WTC11 (cell line): ENCODE measurements at regions not wholly inside any gene's neighbourhood (a gene's known extent, or its start where the extent isn't known, plus 50 kb on each side); places are given as distances from the start of the nearest gene placed in this dataset.

Source experiments
- ATAC-seq: fragments of 200-7000 bp; cut with Tn5 transposase; 2 replicates; pipeline ENCODE4 v1.10.0; 2021; ENCODE audit warnings: mild to moderate bottlenecking, moderate library complexity
- CTCF ChIA-PET: fragments of 300-600 bp; sonication (Branson Sonifier 250); formaldehyde crosslinking; loops from one replicate; lab custom pipeline; 2021; ENCODE audit warnings: antibody characterized with exemption; lab: Charles Lee
- POLR2A ChIA-PET: fragments of 350-600 bp; sonication (Branson Sonifier 250); formaldehyde crosslinking; loops from one replicate; lab custom pipeline; 2021; ENCODE audit warnings: antibody characterized with exemption; lab: Charles Lee
- DNase-seq: peaks from one replicate; pipeline ENCODE4 v3.0.0; 2021; ENCODE audit warnings: low spot score
- H3K27ac Mint-ChIP-seq: 2 replicates; pipeline ENCODE4 v1.8.0; 2021; ENCODE audit warnings: mixed read lengths
- H3K27me3 Mint-ChIP-seq: 2 replicates; pipeline ENCODE4 v1.8.0; 2021; ENCODE audit warnings: low read depth, mild to moderate bottlenecking, moderate library complexity, mixed read lengths
- H3K36me3 Mint-ChIP-seq: 2 replicates; pipeline ENCODE4 v1.8.0; 2021; ENCODE audit warnings: mixed read lengths
- H3K4me1 Mint-ChIP-seq: 2 replicates; pipeline ENCODE4 v1.8.0; 2022; ENCODE audit warnings: mixed read lengths
- H3K4me3 Mint-ChIP-seq: 2 replicates; pipeline ENCODE4 v1.8.0; 2021; ENCODE audit warnings: mild to moderate bottlenecking, moderate library complexity, mixed read lengths
- H3K9me3 Mint-ChIP-seq: 2 replicates; pipeline ENCODE4 v1.8.0; 2021; ENCODE audit warnings: mixed read lengths
- ARID4B ChIP-seq: sonication (generic); formaldehyde crosslinking; IDR thresholded peaks from 2 replicates; pipeline ENCODE4 v1.8.0; 2023; ENCODE audit warnings: missing genetic modification reagents, mild to moderate bottlenecking, borderline replicate concordance
- ETV6 ChIP-seq: sonication (generic); formaldehyde crosslinking; IDR thresholded peaks from 2 replicates; pipeline ENCODE4 v1.8.1; 2022; ENCODE audit warnings: mild to moderate bottlenecking, missing genetic modification reagents
- GRHL2 ChIP-seq: fragments of 250-450 bp; sonication (Bioruptor Pico); IDR thresholded peaks from 2 replicates; pipeline ENCODE4 v1.8.0; 2022; ENCODE audit warnings: mild to moderate bottlenecking, moderate library complexity; ENCODE audit not compliant: insufficient replicate concordance, severe bottlenecking
- GTF2I ChIP-seq: fragments of 250-450 bp; sonication (Bioruptor Pico); conservative IDR thresholded peaks from 2 replicates; pipeline ENCODE4 v1.4.0; 2021; ENCODE audit warnings: mild to moderate bottlenecking
- PRDM15 ChIP-seq: sonication (generic); formaldehyde crosslinking; IDR thresholded peaks from 2 replicates; pipeline ENCODE4 v1.8.0; 2022; ENCODE audit warnings: missing genetic modification reagents
- RORB ChIP-seq: fragments of 250-450 bp; sonication (Bioruptor Pico); IDR thresholded peaks from 2 replicates; pipeline ENCODE4 v1.9.0; 2021; ENCODE audit warnings: mild to moderate bottlenecking
- ZBTB21 ChIP-seq: sonication (generic); formaldehyde crosslinking; IDR thresholded peaks from 2 replicates; pipeline ENCODE4 v1.8.1; 2023; ENCODE audit warnings: mild to moderate bottlenecking, missing genetic modification reagents, borderline replicate concordance
- ZNF281 ChIP-seq: sonication (generic); formaldehyde crosslinking; IDR thresholded peaks from 2 replicates; pipeline ENCODE4 v1.8.0; 2023; ENCODE audit warnings: mild to moderate bottlenecking, missing genetic modification reagents
- ZNF423 ChIP-seq: fragments of 250-450 bp; sonication (Bioruptor Pico); IDR thresholded peaks from 2 replicates; pipeline ENCODE4 v2.1.2; 2022; ENCODE audit warnings: mild to moderate bottlenecking, moderate library complexity
- ZNF425 ChIP-seq: fragments of 250-450 bp; sonication (Bioruptor Pico); conservative IDR thresholded peaks from 2 replicates; pipeline ENCODE4 v1.9.0; 2021; ENCODE audit warnings: mild to moderate bottlenecking

- Mint-ChIP-seq H3K4me3 (peak overlapping the region; percentile 81), H3K27me3 (peaks cover 62% of the 10 kb centered on the region), H3K36me3 (no peaks in the 10 kb centered on the region), H3K4me1 (peaks cover 37% of the 10 kb centered on the region), H3K9me3 (no peaks in the 10 kb centered on the region), H3K27ac (no peak overlapping the region)
- no peak for TF ChIP-seq ZBTB21 (CRISPR knock-in tag)
- ChIA-PET POLR2A (no interaction called here), CTCF (no interaction called here)
- DNase-seq (no peak), ATAC-seq (no peak)
Measured at GRCh38 chr1:217090060-217090911, 367.1 kb upstream of the ESRRG start.

- ChIA-PET POLR2A (no interaction called here), CTCF (no interaction called here)
- peaks cover 64% of the 10 kb centered on the region for H3K27me3 Mint-ChIP-seq
- H3K4me3 Mint-ChIP-seq: peak overlapping the region; percentile 81
- TF ChIP-seq RORB (CRISPR knock-in tag): no peak
- no peak for TF ChIP-seq GRHL2 (CRISPR knock-in tag)
- TF ChIP-seq ETV6: no peak
- no peak for TF ChIP-seq ARID4B (CRISPR knock-in tag)
- TF ChIP-seq ZNF281 (CRISPR knock-in tag): no peak
- no peak for TF ChIP-seq GTF2I
- TF ChIP-seq PRDM15 (CRISPR knock-in tag): no peak
- TF ChIP-seq ZNF425 (CRISPR knock-in tag): no peak
- TF ChIP-seq ZNF423: no peak
- H3K36me3 Mint-ChIP-seq: no peaks in the 10 kb centered on the region
- ATAC-seq (peak; percentile 54), DNase-seq (peak; percentile 21)
- no peaks in the 10 kb centered on the region for H3K9me3 Mint-ChIP-seq
- peaks cover 36% of the 10 kb centered on the region for H3K4me1 Mint-ChIP-seq
- H3K27ac Mint-ChIP-seq: no peak overlapping the region
Measured at GRCh38 chr1:217089361-217090014, 366.3 kb upstream of the ESRRG start.
